HG03108 (cell line): ENCODE measurements at regions not wholly inside any gene's neighbourhood (a gene's known extent, or its start where the extent isn't known, plus 50 kb on each side); places are given as distances from the start of the nearest gene placed in this dataset.
A peak's percentile ranks its signal among the peaks of the same experiment; 100 is the strongest.
"Not testable (repeated sequence)": the region's sequence is repeated elsewhere in the genome, so short reads cannot be mapped to it uniquely, and the experiment has no call there.

Experiments
- ATAC-seq: cut with Tn5 transposase; IDR thresholded peaks from one replicate; pipeline ENCODE4 v1.9.1; 2021; ENCODE audit warnings: moderate library complexity; ENCODE audit not compliant: unreplicated experiment

DNA sequence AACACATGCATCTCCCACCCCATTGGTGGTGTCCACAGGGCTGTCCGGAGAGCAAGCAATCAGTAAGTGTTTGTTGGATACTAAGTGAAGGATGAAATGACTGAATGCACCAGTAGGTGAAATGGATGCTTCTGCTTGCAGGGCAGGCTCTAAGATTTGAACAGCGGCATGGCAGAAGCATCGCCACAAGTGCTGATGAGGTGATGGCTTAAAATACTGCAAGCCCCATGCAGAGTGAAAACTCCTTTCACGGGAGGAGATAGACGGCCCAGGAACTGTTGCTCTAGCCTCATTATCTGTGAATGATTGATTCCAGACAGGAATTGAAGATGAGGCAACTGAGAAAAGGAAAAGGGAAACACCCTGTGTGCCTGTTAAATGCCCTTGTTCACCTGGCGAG is 158.9 kb downstream of the LY86 start:
- ATAC-seq = no peak

DNA sequence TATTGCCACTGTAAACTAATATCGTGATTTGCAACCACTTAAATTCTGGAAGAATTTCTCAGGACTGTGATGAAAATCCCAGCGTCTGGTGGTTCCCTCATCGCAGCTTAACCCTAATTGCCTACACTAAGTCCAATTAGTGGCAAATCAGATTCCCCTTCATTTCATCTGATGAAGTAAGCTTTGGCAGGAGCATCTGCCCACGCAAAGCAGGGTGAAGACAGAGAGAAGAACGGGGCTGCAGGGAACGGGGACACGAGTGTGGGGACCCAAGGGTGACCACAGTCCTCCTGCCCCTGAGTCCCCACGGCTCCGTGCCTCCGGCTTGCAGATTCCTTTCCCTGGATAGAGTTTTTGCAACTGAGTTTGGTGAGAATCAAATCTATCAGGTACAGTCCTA is 159.5 kb downstream of the LY86 start:
- no peak for ATAC-seq

DNA sequence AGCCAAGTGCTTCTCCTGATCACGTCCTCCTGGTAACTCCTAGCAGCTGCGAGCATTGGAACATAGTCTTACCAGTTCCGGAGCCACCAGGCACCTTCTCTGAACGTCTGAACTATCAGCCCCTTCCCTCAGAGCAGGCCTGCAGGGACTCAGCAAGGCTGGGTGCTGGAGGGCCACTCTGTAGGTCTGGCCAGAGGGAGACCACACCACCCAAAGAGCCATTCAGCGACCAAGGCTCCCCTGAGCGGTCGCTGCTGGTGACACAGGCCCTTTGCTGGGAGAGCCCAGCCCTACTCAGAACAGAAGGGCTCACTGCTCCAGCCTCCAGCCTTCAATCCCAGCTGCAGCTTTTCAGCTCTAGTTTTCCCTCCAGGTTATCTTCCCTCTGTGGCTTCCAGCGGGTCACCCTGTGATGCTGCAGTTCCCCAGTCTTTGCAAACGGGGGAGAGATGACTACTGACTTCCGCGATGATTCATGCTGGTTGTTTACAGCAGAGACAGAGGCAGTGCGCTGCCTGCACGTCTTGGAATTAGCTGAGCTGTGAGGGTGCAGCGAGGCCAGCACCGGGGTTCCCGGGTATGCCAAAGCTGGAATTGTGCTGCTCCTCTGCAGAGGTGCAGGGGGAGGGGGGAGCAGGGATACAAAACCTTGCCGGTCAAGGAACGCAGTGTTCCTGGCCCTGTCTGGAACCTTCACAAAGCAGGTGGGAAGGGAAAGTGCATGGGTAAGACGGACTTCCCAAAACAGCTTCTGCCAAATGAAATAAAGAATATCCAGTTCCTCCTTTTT is 161.4 kb downstream of the LY86 start:
- no peak for ATAC-seq

DNA sequence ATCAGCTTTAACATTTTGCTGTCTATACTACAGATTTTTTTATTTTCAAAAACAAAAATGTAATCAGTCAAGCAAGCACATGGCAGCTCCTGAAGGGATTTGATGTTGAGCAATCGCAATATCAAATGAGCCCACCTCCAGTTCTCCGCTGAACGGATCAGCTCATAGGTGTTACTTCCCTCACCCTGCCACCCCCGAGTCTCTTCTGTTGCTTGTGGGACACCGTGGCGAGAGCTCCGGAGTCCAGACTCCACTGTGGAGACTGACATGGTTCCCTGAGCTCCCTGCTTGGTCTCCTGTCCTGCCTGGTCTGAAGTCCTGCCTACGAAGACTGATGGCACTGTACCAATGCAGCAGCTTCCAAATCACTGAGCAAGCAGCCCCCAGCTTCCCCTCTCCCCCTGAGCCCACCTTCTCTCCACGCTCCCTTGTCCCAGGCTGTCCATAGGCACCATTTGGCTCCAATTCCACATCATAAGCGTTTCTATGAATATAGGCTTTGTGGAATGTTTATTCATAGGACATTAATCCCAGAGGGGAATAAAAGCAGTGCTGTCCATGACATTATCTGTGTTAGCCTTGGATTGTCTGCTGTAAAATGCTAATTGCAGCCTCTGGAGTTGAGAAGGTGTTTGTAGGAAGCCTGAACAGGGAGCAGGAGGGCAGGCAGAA is 162.2 kb downstream of the LY86 start:
- ATAC-seq = no peak

DNA sequence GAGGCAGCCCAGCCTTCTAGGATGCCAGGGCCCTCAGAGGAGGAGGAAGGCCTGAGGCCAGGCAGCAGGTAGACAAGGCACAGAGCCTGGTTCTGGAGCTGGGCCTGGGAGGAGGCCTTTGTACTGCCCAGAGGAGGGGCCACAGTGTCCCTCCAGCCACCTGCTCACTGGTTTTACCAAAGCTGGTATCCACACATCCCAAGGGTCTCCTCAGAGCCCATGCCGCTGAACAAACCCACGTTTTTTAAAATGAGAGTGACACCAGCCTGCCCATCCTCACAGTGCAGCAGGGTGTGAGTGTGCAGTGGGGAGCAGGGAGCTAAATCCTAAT is 162.7 kb downstream of the LY86 start:
- no peak for ATAC-seq

DNA sequence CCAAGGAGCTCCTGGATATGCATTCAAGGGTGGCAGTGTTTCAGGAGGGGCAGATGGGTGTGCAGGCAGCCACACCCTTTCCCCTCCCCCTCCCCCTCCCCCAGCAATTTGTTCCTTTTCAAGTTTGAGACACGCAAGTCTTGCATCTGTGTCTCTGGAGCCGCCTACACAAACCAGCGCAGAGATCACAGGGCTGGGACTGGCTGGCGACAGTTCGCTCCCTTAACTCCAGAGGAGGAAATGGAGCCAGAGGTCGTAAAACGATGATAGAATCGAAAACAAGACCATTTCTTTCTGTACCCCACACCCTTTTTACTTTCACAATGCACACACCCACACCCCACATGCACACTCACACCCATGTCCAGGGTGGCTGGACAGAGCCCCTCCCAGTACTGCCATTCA is 163.1 kb downstream of the LY86 start:
- ATAC-seq = no peak

DNA sequence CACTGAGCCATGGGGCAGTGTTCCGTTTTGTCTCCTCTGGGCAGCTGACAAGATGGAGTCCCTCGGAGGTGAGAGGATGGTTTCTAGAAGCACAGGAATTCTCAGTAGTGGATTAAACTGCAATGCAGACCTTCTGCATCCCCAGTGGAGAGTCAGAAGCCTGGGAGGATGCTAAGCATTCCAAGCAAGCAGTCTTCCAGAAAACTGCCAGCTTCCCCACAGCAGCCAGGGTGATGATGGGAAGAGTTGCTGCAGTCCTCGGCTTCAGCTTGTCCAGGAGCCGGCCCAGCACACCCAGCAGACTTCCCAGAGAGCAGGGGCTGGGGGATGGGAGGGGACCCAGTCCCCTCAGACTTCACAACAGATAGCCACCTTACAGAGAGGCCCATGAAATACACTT is 163.6 kb downstream of the LY86 start:
- ATAC-seq = no peak

DNA sequence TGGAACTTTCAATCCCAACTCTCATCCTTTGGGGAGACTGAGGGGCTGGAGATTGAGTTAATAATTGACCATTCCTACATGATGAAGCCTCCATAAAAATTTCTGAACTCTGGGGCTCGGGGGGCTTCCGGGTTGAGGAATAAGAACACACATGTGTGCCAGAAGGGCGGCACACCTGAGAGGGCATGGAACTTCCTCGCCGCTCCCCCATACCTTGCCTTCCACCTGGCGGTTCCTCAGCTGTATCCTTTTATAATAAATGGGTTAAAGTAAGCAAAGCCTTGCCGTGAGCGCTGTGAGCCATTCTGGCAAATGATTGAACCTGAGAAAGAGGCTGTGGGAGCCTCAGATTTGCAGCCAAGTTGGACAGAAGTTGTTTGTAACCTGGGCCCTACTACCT is 164.8 kb downstream of the LY86 start:
- ATAC-seq = no peak

DNA sequence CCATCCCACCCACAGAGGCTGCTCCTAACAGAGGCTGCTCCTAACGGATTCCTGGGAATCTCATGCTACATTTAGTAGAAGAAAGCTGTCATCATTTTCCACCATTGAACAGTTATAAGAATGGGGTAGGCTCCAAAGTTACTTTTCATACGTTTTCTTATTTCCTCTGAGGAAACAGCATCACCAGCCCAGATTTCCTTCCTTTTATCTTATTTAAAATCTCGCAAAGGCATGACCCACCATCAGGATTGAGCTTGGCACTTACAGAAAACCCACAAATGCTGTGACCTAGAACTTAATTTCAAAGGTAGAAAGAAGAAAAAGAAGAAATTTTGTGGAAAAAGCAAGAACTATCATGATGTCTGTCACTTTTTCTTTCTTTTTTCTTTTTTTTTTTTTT is 168.0 kb downstream of the LY86 start:
- no peak for ATAC-seq

DNA sequence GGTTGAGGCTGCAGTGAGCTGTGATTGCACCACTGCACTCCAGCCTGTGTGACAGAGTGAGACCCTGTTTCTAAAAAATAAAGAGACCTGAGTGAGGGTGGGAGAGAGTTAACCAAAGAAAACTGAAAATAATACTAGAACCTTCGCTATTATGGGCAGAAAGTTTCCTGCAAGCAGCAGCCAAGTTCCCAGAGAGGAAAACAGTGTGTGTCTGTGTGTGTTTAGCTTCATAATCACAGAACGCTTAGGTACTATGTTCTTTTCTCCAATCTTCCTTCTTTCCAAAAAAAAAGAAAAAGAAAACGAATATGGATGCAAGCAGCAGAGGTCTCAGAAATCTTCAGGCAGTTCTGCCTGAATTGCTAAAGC is 170.0 kb downstream of the LY86 start:
- ATAC-seq = no peak

DNA sequence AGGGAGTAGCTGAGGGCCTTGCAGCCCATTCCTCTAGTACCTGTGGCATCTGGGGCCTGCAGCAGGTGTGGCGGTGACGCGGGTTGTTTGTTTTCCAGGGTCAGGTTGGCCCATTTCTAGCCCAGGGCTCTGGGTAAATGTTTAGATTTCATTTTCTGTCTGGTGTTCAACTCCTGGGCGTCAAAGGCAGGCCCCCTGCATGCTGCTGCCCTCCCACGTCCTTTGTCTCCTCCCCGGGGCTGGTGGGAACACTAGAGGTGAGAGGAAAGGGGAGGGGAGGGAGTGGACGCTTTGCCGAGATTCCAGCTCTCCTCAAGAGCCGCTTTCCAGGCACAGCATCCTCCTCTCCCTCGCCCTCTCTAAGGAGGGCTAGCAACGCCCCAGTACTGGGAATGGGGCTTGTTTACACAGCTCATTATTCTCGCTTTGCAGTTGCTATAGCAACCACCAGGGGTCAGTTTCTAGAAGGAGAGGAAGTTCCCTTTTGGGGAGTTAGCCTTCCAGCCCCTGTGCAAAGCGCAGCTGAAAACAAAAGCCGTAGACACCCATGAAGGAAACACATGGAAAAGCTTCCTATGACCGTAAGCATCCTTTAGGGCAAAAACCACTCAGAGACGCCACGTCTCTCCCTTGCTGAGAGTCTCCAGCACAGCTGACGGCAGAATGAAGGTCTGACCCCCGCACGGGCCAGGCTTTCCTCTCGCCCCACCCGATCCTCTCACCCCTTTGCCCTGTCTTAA is 170.6 kb downstream of the LY86 start:
- ATAC-seq = peak; percentile 87

DNA sequence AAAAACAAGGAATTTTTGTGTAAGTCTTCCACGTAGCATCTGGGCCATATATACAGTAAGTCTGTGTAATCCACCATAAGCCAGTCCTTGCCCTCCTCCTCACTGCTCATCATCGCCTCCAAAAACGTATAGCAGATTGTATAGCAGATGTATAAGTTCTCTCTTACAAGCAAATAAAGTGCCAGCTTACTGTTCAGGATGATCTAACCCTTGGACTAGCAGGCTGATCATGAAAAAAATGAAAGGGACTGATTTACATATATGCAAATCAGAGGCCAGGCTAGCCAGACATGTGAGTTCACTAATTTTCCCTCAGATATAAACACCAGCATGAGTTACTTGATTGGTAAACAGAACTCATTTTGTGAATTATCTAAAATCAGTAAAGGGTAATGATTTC is 171.5 kb downstream of the LY86 start:
- no peak for ATAC-seq

DNA sequence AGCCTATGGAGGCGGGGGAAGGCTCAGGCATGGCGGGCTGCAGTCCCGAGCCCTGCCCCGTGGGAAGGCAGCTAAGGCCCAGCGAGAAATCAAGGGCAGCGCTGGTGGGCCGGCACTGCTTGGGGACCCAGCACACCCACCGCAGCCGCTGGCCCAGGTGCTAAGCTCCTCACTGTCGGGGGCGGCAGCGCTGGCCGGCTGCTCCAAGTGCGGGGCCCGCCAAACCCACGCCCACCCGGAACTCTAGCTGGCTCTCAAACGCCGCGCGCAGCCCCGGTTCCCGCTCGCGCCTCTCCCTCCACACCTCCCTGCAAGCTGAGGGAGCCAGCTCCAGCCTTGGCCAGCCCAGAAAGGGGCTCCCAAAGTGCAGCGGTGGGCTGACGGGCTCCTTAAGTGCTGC is 174.0 kb downstream of the LY86 start:
- not testable (repeated sequence) for ATAC-seq

DNA sequence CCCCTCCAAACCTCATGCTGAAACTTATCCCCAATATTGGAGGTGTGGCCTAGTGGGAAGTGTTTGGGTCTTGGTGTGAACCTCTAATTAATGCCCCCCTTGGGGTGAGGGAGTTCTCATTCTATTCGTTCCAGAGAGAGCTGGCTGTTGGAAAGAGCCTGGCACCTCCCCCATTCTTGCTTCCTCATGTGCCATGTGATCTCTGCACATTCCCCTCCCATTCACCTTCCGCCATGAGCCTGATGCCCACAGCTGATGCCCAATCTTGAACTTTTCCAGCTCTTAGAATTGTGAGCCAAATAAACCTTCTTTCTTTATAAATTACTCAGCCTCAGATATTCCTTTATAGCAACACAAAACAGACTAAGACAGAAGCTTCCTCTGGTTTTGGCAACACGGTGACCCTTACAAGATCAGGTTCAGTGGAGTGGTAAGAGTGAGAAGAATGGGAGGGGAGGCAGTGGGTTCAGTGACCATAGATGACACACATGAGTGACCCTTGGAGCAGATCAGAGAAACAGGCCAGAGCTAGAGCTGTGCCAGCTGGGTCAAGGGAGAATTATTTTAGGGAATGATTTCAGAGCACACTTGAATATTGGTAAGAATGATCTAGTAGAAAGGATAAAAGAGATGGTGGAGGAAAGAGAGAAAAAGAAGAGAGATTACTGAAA is 176.4 kb downstream of the LY86 start:
- no peak for ATAC-seq

DNA sequence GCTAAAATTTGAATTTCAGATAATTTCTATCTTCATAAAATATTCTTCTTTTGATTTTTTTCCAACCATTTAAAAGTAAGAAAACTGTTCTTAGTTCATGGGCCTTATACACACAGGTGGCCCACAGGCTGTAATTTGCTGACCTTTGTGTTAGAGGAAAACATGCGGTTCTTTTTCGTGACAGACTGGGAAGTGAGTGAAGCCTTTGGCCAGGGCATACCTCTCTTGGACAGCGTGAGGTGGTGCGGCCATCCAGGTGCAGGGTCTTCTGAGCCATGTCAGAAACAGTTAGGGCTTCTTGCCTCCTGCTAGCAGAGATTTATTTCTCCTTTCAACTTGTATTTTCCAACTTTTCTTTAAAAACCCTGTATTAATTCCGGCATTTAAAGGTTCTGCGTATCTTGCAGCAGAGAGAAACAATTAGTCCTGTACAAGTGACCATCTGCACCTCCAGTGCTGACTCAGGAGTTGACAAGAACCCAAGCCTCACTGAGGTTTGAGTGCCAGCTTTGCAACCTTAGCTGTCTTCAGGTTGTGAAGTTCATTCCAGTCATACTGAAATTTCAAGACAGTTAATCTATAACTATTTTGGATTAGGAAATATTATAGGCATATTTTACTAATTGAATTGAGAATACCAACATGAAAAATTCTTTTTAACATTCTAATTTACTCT is 177.8 kb downstream of the LY86 start:
- no peak for ATAC-seq

DNA sequence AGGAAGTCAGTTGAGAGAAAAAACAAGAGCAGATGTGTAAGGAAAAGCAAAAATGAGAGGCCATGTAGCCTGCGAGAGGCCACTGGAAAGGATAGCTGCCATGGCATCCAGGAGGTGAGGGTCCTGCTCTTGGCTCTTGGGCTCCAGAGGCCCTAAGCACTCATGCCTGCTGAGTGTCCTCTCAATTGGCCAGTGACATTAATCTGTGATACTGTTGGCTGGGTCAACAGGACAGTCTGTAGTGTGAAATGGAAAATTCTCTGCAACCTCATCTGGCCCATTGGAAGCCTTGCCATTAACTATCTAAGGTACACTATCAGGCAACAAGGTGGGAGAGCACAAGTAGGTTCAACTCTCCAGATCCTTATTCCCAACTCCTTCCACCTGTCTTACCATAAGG is 180.9 kb downstream of the LY86 start:
- ATAC-seq = no peak

DNA sequence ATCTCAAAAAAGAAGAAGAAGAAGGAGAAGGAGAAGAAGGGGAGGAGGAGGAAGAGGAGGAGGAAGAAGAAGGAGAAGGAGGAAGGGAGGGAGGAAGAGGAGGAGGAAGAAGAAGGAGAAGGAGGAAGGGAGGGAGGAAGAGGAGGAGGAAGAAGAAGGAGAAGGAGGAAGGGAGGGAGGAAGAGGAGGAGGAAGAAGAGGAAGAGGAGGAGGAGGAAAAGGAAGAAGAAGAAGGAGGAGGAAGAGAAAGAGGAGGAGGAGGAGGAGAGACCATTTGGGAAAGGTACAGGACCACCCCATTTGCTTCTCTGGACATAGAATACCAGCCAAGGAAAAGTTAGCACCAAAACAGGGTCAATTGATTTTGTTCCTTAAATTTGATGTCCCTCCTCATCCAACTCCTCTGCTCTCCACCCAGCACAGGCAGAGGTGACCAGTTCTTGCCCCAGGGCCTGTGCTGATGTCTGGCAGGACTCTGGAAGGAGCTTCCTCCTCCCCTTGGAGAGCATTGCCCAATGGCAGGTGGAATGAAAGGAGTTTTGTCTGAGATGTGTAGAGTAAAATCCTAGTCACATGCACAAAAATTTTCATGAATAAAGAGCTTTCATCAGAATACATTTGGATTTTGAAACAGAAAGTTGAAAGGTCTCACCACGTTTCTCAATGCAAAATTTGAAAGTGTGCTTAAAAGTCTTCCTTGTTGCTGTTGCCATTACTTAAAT is 182.9 kb downstream of the LY86 start:
- ATAC-seq = no peak

DNA sequence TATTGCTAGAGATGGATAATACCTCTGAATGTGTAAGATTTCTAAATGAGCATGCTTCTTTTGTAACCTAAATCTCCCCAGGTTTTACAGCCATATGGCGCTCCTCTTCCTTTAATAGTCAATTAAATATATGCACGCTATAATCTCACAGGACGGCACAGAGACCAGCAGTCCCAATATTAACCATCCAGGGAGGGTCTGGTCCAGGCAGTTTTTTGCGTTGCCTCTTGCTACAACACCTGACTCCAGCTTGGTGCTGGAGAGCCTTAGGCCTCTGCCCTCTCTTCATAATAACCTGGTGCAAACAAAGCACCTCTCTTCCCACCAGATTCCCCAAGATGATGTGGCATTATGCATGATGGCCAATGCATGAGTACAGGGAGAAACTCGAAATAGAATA is 183.4 kb downstream of the LY86 start:
- no peak for ATAC-seq

DNA sequence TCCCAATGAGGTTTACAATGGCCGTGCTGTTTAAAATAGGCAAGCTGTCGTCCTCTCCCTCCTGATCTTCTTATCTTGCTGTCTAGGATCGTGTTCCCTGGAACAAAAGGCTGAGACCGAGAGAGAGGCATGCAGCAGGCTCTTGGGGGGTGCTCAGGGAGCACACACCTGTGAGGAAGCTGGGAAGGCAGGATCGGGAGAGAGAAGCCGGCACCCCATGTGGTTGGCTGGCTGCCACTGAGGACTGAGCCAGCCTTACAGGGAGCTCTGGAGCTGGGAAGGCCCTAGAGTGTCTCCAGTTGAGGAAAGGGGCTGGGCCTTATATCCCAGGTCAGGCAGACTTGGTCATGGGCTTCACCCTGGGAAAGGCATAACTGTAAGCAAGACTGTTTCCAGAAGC is 184.2 kb downstream of the LY86 start:
- no peak for ATAC-seq

DNA sequence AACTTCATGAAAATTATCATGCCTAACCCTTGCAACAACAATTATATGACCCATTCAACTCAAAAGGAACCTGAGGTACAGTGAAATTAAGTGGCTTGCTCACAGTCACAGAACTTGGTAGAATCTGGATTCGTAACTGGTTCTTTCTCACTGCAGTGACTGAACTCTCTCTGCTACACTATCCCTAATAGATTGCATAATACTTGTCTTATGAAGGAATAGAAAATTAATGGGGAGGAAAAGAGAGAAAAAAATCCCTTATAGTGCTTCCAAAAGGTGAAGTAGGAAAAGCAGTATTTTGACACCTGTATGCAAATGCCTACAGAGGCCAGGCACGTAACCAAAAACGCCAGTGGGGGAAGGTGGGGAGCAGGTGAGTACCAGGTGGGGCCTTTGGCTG is 186.6 kb downstream of the LY86 start:
- ATAC-seq = no peak

DNA sequence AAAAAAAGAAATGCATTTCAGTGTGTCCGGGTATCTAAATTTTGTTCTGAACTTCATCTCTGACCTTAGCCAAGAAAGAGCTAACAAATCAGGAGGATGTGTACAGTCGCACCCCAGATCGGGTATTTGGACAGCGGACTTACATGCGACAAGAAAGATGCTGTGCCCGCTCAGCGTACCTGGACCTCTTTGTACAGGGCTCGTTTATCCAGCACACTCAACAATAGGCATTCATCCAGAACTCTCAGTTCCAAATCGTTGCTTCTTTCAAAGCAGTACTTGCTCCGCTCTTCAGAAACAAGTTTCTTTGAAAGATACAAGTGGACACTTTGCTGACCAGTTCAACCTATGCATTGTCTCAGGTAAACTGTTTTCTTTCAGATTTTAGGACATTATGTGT is 191.7 kb downstream of the LY86 start:
- ATAC-seq = no peak
